OCI-M1 (cell line): ENCODE measurements at regions not wholly inside any gene's neighbourhood (a gene's known extent, or its start where the extent isn't known, plus 50 kb on each side); places are given as distances from the start of the nearest gene placed in this dataset.
"Not testable (repeated sequence)": the region's sequence is repeated elsewhere in the genome, so short reads cannot be mapped to it uniquely, and the experiment has no call there.

ENCODE experiments used
- DNase-seq: peaks from one replicate; lab custom pipeline; 2025; lab: John Stamatoyannopoulos, UW

DNA sequence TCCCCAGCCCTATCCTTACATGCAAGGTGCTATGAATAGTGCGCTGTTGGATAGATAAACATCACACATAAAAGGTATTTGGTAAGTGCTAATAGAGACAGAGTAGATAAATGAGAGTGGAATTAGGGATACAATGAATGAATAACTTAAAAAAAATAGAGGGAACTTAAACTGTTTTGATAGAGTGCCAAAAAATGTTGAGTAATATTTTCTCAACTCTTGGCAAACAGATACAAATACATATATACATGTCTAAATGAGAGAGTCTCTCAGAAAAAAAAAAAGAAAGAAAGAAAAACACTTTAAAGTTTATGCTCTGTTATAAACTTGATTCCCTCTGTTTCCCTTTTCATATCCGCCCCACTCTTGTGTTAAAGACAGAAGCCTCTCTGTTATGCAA, 667.4 kb downstream of the ROBO2 start:
- peak; percentile 1 for DNase-seq

- DNase-seq = no peak
Measured at GRCh38 chr3:77709155-77709554, 669.3 kb downstream of the ROBO2 start.

- DNase-seq = no peak
Measured at GRCh38 chr3:77718311-77718710, 678.4 kb downstream of the ROBO2 start.

DNA sequence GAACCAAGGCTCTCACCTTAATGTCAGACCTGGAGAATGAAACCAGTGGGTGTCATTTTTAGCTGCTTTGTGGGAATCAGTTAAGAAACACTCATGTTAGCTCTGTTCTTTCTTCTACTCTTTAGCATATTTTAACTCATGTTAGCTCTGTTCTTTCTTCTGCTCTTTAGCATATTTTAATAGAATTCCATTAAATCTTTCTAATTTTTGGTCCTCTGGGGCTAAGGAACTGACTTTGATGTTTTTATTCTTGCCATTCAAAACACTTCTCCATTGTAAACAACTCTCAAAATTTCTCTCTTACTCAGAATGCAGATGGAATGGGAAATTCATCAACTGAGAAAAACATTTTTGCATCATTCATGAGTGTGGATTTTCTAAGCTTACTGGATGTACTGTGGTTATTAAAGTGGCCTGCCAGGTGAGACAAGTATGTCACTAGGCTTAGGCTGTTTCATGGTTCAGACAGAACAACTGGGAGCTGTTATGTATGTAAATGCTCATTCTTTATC, 680.6 kb downstream of the ROBO2 start:
- DNase-seq = no peak

DNA sequence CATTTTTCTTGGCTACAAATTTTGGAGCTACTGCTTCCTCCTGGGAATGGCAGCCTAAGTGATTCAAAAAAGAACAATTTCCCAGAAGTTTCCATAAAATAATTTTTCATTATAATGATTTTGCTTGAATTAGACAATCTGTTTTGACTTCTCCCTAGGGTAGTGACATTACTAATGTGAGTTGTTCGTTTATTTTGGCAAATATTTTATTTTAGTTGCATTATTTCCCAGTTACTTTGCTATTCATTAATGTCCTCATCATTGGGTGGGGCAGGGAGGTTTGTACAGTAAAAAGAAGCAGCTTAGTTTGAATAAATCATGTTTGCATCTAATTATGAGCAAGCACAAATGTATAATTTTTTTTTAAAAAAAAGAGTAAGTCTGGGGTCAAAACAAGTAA, 686.6 kb downstream of the ROBO2 start:
- no peak for DNase-seq

DNA sequence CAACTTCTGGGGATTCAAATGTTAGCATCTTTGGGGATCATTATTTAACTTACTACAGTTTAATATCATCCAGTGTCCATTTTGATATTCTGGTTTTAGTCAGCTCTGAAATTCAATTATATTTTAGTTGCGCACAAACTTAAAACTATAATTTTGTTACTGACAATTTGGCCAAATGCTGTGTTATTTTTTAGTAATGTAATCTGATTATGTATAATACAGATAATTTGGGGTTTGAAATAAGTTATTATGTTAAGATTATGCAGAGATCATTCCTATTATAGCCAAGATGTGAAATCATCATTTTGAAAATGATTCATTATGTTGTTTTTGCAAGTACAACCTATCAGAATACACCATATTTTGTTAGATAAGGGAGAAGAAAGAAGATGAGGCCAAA, 706.1 kb downstream of the ROBO2 start:
- no peak for DNase-seq

DNA sequence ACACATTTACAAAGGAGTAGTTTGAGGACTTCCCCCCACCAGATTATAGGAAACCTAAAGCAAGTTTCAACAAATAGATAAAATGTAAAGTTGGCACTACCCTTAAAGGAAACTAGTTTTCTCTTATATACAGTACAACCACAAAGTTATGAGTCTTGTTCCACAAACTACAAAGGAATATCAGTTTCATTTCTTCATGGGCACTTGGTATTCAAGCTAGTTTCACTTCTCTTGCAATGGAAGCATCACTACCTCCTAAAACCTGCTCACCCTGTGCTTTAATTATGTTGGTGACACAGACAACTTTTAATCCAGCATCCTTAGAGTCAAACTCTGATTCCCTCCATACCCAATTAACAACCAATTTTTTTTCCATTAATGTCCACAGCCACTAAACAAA, 707.0 kb downstream of the ROBO2 start:
- DNase-seq = peak; percentile 10

GRCh38 chr3:77756397-77756975, 716.6 kb downstream of the ROBO2 start:
- not testable (repeated sequence) for DNase-seq

DNA sequence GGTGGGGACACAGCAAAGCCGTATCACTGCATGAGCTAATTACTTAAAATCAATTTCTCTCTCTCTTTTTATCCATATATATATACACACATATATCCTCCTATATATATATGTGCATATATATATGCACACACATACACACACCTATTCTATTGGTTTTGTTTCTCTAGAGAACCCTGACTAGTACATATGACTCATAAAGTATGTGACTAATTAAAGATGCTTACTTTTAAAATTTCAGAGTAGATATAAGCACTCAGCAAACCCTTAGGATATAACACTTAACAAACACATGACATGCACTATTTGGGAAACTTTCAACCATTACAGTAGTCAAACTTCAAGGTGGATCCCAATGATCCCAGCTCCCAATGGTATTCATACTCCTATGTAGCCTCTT, 732.6 kb downstream of the ROBO2 start:
- no peak for DNase-seq

GRCh38 chr3:77773084-77773483, 733.2 kb downstream of the ROBO2 start:
- DNase-seq = no peak

GRCh38 chr3:77780278-77780996, 740.5 kb downstream of the ROBO2 start:
- no peak for DNase-seq

DNA sequence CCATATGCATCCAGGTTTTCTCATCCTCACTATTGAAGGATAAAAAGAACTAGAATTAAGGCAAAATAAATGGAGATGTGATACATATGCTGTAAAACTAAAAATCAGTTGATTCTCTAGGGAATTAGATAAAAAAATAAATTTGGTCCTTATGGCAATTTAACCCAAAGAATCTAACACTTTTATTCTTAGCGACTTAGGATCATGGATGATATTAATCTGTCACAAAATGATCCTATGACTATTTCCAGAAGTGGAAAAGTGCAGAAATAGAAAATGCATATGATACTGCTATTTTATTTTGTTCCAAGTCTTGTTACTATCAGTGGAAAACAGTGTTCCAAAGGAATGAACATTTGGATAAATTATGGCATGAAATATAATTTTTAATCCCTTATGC, 746.3 kb downstream of the ROBO2 start:
- no peak for DNase-seq

DNA sequence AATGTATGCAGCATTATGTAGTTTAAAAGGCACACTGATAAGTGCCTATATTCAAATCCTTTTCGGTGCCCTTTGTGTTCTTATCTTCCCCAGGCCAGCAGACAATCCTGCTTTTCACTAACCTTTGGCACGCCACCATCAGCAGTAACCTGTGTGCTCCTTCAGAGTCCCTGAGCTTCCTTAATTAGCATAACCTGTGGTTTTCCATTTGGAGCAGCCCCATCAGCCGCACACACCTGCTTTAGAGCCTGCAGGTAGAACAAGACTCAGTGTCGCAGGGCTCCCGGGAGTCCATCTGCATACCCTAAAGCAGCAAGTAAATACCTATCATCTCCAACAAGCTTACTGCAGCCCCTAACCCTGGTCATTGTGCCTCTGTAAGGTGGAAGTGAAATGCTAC, 755.1 kb downstream of the ROBO2 start:
- no peak for DNase-seq

GRCh38 chr3:77799278-77799677, 759.4 kb downstream of the ROBO2 start:
- DNase-seq = no peak

DNA sequence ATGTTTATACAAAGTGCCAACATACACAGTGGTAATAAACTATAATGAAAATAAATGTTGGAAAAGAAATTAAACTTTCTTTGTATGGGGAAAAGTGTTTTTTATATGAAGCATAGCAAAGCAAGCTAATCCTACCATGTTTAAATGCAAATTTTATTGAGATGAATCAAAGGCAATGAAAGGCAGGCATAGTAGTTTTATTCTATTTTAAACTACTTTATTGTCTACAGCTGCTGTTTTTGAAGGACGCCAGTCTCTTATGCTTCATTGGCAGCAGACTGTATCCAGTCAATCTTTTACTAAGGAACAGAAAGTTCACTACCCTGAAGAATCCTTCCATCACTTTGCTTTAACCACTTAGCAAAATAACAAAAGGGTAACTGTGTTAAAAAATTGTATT, 761.0 kb downstream of the ROBO2 start:
- DNase-seq = no peak

DNA sequence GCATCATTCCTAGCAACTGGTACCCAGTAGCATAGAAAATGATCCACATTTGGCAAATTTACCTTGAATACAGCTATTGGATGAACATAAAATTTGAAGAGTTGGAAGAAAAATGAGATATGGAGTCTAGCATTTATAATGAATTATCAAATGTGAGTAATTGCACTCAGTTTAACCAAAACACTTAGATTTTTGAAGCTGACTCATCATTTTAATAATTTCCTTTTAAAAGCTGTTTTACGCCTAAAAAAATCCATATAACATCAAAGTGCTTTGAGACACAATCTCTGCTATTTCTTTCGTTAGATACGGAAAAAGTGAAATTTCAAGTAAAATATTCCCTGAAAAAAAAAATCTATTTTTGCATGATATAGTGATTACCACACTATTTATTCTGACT, 767.4 kb downstream of the ROBO2 start:
- DNase-seq = no peak

DNA sequence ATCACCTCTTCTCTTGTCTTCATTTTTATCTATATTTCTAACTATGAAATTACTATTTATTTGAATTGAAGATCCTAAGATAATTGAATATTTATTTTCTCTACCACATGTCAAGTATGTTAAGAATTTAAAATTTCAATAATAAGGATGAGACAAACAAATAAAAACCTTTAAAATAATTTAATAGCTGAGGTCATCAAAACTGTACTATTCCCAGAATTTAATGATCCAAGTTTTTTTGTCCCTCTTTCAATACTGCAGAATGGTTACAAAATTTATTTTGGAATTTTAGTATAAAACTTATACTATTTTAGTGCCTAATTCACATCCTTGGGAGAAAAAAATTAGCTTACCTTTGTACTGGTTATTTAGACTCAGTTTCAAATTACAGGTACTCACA, 774.9 kb downstream of the ROBO2 start:
- no peak for DNase-seq

GRCh38 chr3:77815467-77815866, 775.6 kb downstream of the ROBO2 start:
- peak; percentile 49 for DNase-seq

GRCh38 chr3:77816366-77816765, 776.5 kb downstream of the ROBO2 start:
- no peak for DNase-seq

DNA sequence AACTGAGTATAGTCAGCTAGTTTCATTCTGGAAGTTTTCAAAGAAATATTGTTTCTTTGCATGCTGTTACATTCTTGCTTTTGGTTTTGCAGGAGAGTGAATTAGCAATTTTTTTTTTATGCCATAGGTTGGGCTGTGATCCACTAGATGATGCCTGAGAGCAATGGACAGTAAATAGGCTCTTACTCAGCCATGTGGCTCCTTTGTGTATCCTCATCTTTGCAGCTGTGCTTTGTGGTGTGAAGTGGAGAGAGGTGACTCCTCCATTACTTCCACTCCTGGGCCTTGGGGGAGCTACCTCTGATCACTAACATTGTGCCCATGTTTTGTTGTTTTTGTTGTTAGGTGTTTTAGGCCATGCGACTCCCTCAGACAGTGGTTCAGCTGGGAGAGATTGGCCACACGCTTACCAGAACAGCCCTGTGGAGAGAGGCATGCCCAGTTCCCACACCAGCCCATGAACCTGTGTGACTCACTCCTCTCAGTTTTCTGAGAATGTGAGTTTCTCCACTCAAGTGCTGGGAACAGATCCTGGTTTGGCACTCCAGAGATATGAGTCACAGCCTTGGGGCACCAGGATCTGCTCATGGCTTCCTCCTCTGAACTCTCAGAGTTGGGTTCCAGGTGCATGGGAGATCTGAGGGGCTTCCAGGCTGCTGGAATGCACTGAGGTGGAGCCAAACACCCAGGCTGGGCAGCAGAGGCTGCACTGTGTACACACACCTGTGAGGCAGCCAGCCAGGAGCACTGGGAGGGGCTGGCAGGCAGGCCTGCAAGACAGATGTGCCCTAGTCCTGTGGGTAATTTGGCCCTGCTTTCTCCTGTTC, 785.3 kb downstream of the ROBO2 start:
- no peak for DNase-seq

DNA sequence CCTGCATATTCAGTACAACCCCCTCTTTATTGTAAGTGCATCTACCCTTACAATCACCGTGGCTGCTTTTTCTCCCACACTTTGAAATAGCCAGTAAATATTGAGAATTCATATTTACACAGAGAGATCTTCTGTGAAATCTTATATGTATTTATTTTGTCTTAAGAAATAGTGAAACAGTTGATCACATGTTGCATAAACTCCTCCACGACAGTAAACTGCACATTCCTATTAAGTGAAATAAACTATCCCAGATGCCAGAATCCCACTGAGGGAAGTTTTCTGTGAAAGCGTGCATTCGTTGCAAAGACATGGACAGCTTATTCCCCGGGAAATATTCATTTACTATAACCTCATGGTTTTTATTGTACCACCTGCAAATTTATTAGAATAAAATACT, 796.0 kb downstream of the ROBO2 start:
- no peak for DNase-seq

GRCh38 chr3:77837456-77838025, 797.6 kb downstream of the ROBO2 start:
- DNase-seq = no peak

- no peak for DNase-seq
Measured at GRCh38 chr3:77859156-77859555, 819.3 kb downstream of the ROBO2 start.
